ENCODE measurements at regions not wholly inside any gene's neighbourhood (a gene's known extent, or its start where the extent isn't known, plus 50 kb on each side); places are given as distances from the start of the nearest gene placed in this dataset.

DNA sequence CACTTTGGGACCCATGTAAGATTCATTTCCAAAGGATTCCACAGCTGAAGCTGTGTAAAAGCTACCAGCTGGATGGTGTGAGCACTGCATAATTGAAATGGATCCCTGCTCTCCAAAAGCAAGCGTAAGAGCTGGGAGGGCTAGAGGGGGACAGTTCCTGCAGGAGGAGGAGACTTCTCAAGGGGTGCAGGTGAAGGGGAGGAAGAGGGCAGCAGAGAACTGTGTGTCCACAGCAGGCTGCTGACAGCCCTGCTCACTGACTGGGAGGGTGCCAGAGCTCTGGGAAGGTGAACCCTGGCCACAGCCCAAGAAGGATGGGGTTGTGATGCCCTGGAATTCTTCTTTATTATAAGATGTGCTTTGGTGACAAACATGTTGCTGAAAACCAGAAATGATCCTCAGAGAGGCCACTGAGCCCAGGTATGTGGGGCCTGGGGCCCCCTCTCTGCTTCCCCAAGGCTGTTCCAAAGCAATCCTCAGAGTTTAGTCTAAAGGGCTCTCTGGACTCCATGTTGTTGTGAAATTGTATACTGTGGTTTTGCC is 112.8 kb upstream of the SLC25A48 start:
- no peak for DNase-seq

DNA sequence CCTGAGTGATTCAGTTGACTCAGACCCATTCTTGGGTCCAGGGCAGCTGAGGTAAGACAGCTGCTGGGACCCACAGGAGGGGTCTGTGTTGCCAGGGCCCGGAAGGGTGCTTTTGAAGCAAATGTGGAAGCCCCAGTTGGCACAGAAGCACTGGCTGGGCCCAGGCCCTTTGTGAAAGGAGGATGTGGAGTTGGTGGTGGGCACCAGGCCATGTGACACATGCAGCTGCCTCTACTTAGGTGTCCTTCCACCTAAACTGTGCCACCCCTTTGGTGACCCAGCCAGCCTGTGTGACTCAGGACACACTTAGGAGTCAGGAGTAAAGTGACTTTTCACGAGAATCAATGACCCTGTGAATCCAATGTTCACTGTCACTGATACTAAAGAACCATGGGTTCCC is 114.3 kb upstream of the SLC25A48 start:
- DNase-seq, result no peak

DNA sequence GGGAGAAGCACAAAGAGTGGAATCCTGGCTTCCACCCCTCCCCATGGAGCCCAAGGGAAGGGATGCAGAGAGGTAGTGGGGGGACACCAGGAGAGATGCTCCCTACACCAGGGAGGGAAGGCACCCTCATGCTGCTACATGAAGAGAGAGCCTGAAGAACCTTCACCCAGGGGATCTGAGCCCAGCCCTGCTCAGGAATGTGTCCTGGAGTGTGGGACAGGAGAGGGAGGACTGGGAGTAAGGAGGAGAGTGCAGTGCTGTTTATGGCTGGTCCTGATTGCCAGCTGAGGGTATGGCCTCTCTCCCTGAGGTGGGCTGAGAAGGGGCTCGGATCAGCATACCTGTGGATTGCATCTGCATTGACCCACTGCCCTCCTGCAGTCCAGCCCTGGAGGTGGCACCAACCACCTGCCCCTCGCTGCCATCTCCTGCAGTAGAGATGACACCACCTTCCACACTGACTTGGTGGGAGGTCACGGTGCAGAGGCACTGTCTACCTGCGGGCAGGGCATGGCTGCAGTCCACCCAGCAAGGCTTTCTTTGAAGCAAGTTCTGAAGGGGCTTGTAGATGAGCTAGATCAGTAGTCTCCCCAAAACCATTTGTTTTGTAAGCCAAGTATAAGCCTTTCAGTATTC is 114.9 kb upstream of the SLC25A48 start:
- no peak for DNase-seq

DNA sequence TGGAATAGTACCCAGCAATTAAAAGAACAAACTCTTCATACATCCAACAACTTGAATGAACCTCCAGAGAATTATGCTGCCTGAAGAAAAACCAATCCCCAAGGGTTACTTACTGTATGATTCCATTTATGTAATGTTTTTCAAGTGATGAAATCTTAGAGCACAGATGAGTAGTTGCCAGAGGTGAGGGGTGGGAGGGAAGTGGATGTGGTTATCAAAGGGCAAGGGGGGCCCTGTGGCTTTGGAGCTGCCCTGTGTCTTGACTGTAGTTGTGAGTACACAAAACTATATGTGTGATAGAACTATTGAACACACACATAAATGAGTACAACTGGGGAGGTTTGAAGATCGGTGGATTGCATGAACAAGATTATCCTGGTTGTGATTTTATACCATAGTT is 115.8 kb upstream of the SLC25A48 start:
- no peak for DNase-seq

DNA sequence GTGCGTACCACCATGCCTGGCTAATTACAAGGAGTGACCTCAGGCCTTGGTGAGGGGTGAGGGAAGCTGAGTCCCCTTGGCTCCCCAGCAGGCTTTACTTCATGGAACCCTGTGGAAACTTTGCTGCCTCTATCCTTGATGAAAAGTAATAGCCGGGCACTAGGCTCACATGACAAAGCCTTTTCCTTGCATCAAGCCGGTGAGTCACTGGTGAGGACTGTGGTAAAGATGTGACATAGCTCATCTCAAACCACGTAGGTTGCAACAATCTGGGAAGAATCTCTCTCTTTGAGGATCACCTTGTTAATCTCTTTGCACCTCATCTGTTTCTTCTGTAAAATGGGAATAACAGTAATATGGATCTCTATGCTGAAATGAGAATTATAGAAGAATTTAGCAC is 116.3 kb upstream of the SLC25A48 start:
- DNase-seq, result peak; percentile 65

DNA sequence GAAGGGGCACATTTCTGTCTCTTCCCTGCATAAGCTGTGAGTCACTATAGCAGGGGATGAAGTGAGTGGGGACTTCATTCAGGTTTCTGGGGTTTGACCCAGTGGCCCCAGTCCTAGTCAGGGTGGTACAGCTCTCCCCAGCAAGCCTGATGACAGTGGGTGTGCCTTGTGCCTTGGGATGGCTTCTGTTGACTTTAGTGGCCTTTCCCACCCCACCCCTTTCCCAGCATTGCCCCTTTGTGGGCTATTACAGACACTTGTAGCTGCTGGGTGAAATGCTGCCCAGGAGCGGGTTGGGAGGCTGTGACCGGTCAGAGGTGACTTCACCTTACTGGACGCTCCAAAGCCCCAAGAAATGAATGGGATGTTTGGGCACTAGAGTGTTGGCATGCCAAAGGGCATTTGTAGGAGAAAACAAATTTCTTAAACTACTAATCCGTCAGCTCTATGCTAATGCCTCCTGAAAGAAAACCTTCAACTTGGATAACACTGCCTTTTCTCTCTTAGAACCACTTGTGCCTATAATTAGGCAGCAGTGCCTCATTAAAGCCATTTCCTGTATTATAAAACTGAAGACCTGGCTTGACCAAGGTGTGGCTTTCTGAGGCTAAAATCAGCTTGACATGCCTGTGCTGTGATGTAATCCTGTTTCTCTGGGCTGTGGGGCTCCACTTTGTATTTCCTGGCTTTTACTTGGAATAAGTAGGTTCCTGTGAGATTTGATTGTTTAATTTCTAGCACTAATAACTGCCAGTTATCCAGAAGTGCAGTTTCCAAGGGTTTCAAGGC is 119.0 kb upstream of the SLC25A48 start:
- no peak for DNase-seq

DNA sequence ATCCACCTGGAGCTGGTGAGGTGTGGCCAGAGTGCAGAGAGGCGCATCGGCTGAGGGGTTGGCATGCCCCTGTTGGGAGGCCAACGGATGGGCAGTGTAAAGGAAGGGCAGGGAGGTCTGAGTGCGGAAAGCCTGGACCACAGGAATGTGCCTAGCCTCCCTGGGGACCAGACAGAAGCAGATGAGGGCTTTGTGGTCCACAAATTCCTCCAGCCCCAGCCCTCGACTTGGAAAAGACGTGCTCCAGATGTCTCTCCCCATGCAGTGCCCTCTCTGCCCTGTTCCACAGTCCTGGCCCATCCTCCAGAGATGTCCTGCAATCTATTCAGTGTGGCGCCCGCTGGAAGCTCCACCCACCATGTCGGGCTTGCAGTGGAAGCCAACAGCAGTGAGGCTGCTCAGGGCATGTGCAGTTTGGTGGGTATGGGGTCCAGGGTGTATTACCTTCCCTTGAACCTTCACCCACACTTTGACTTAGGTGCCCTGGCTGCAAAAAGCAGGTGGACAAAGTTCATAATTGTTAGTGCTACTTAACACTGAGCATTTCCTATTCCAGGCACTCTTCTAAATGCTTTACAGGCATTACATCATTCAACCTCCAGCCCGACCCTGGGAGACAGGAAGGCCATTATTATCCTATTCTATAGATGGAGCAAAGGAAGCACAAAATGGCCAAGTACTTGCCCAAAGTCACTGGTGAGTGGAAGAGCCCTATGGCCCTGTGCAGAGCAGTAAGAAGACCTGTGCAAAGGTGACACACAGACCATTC is 120.2 kb upstream of the SLC25A48 start:
- DNase-seq, result peak; percentile 89

DNA sequence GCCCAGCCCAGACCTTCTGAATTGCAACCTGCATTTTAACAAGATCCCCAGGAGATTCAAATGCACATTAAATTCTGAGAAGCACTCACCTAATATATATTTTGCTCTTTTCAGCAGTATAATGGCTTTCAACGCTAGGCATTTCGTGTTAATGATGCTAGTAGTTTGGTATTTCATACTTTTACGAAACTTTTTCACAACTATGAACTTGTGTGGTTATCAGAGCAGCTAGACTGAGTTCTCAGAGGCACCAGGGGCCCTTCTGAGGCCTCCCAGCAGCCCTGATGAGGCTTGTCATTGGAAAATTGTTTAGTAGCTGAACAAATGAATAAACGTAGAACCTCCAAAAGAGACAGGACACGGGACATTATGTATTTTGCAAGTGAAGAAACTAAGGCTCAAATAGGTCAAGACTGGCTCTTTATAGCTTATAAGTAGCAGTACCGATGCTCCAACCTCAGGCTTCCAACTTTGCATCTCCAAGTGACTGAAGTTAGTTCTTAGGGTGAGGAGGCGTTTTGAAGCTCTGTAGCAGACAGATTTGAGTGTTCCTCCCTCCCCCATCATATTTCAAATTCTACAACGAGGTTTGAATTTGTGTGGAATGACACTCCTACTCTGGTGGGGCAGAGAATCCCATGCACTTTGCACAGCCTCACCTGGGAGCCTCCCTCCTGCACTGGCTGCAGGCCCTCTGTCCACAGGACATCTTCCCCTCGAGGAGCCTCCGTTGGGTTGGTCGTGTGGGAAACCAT is 121.1 kb upstream of the SLC25A48 start:
- DNase-seq, result no peak

DNA sequence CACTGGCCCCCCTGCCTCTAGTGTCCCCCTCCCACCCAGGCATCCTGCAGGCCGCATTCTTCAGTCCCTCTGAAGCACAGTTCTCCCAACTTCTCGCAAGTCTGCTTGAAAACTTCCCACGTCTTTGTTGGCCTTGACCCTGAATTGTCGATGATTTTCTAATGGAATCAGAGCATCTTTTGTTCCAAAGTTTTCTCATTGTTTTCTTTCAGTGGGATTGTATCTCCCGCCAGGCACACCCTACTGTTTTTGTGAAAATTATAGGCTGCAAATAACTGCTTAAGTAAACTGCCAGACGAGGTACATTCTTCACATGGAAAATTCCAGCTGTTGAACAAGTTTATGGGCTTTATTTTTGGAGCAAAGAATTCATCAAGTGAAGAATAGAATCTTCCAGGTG is 122.6 kb upstream of the SLC25A48 start:
- no peak for DNase-seq

DNA sequence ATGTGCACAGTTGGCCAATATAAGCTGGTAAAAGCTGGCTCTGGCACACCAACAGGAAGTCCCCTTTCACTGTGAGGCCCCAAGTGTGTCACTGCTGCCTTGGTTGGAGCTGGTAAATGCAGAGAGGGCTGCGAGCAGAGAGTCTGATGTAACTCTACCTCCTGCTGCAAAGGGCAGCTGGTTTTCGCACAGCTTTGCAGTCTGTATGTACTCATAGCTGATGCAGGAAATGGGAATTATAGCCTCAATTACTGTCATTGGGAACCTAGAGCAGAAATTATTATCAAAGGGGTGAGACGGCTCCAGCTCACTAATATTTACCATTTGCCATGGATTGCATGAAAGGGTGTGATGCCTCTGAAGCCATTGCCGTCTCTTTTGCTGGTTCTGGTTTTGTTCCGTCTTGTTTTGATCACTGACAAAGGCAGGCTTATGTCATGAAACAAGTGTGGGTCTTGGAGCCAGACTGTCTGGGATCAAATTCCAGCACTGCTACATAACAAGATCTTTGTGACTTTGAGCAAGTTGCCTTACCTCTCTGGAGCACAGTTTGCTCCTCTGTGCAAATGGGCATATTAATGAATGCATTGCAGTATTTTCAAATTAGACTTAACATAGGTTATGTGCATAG is 124.3 kb upstream of the SLC25A48 start:
- no peak for DNase-seq

DNA sequence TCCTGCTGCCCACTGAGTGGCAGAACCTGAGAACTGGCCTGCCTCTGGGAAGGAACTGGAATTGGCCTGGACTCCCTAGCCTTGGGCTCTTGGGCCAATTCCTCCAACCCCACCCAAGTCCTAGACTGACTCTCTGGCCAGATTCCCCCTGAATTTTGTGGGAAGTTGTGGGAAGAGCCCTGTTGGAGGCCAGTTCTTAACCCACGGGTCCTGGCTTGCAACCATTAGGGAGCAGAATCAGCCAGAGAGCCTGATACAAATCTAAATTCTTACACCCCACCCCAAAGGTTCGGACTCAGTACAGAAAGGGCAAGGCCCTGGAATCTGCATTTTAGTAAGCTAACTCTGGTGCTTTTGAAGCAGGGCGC is 125.3 kb upstream of the SLC25A48 start:
- no peak for DNase-seq

DNA sequence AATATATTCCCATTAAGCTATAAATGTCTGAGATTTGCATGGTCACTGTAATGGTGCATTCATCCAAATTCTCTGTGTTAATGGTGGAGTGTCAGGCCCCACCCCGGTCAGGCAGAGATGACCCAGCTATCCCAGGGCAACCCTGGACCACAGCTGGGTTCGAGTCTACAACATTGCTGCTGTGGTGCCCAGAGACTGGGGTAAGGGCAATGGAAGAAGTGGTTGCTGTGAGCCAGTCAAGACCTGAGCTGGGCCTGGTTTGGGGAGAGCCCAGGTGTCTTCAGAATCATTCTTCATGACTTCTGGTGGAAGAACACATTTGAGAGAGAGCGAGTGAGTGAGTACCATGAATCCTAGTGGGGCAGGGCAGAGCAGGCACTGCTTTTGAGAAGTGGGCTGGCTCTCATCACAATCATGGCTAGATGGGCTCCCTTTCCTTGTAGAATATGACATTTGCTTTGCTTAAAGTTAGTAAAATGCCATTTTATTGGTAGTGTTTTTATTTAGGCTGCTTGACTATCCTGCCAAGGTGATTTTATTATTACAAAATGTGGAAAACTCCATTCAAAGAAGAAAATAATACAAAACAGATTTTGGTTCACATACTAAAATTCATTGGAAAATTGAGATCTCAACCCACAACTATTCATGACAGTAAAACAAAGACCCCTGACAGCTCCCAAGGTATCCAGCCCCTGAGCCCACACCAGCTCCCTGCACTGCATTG is 125.8 kb upstream of the SLC25A48 start:
- no peak for DNase-seq

DNA sequence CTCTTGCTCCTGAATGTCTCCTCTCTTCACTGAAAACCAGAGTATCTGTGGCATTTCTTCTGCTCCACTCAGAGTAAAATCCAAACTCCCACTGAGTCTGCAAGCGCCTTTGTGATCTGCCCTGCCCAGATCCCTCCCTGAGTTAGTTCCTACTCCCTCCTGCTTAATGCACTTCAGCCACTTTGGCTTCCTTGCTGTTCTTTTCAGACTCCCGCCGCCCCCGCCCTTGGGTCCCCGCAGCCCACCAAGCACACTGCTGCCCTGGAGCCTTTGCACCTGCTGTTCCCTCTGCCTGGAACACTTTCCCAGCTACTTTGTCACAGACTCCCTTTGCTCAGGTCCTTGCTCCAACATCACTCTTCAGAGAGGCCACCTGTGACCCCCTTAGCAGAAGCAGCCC is 127.2 kb upstream of the SLC25A48 start:
- no peak for DNase-seq

DNA sequence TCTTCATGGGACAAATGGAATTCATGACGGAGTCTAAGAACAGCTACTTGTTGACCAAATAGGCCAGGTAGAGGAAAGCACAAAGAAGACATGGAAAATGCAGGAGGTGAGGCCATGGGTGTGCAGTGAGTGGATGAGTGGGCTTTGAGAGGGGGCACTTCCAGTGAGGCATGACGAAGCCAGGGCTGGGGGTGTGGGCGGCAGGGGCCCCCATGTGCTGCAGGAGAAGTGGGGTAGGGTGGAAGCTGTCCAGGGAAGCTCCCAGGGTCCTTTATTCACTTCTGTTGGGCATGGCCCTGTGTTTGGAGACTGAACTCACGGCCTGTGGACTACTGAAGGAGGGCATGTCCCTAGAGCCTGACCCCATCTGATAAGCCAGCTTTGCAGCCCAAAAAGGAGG is 127.6 kb upstream of the SLC25A48 start:
- DNase-seq, result no peak

DNA sequence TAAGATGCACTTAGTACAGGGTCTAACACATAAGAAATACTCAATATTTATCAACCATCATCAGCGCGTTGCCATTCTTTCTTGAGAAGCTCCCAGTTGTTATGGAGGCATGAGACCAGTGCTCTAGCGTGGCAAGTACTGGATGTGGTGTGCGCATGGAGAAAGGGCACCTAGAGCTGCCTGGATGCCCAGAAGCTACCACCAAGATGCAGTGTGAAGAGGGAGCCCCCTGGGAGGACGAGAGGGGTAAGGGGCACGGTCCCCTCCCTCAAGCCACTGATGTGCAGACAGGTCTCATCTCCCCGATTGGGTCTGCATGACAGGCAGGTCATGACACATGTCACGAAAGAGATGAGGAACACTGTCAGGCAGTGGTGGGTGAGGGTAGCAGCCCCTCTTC is 127.7 kb upstream of the CXCL14 start:
- DNase-seq, result no peak

DNA sequence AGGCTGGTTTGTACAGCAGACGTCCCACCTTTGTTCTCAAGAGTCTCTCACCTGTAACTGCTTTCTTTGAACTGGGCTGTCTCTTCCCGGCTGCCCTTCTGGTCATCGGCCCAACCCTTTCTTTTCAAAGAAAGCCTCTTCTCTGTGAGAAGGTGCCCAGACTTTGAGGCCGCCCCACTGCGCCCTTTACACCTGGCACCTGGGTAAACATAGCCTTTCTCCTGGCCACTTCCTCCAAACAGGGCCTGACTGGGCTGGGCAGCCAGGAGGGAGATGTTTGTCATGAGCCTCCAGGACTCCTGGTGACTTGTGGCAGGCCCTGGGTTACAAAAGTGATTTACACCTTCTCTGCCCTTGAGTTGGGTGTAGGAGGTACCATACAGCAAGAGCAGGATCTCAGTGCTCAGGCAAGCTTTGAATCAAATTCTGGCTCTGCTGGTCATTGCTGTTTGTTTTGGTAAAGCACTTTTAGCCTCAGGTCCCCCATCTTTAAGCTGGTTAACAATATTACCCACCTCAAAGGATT is 127.2 kb upstream of the CXCL14 start:
- no peak for DNase-seq

DNA sequence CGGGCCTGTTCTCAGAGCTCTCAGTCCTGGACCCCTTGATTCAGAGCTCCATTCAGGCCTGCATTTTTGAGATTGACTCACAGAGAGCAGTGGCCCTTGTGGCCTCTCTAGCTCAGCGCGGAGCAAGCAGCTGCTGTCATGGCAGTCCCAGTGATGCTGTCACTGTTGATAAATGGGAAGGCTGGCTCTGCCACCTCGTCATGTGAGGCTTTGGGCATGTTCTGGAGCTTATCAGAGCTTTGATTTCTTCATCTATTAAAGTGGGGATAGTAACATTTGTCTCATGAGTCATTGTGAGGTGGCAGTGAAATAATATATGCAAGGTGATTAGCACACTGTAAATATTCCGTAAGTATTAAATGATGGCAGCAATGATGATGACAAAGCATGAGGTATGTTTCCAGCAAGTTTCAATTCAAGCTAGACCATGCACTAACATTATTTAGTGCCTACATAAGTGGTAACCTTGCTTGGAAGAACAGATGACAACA is 126.4 kb upstream of the CXCL14 start:
- DNase-seq, result no peak

DNA sequence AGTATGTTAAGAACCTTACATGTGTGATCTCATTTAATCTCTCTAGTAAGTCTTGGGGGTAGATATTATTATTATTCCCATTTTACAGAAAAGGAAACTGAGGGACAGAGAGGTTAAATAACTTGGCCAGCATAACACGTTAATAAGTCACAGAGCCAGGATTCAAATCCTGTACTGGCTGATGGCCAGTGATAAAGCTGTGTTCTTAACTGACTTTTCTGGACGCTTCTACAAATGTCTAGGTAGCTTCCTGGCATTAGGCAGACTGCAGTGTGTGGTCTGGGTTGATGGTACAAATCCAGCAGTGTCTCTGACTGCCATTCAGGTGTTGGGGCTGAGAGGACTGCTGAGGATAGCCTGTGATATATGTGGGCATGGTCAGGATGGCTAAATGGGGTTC is 125.8 kb upstream of the CXCL14 start:
- DNase-seq, result no peak

DNA sequence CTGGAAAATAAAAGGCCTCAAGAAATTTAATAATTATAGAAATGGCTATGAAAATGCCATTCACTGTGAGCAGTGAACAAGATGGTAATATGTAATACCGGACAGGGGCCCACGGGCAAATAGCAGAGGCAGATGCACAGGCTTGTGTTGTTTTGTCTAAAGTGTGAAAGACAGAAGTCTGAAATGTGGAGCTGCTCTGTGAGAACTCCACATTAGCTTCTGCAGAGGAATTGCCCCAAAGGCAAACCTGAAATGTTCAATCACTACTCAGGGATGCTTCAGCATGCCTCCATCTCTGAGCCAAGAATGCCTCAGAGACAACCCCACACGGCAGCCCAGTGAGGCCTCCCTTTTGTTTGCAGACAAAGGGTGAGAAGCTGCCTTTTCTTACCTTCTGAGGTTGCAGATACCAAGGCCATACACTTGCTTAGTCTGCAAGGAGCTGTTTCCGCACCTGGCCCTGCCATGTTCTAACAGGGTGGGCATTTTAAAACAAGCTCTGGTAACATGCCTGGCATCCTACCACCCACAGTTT is 124.3 kb upstream of the CXCL14 start:
- DNase-seq, result no peak

DNA sequence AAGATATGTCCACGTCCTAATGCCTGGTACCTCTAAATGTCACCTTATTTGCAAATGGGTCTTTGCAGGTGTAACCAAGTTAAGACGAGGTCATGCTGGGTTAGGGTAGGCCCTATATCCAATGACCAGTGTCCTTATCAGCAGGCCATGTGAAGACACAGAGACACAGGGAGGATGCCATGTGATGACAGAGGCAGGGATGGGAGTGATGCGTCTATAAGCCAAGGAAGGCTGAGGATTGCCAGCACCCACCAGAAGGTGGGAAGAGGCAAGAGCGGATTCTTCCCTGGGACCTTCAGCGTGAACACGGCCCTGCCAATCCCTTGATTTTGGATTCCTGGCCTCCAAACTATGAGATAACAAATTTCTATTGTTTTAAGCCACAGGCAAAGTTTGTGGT is 123.4 kb upstream of the CXCL14 start:
- DNase-seq, result no peak

DNA sequence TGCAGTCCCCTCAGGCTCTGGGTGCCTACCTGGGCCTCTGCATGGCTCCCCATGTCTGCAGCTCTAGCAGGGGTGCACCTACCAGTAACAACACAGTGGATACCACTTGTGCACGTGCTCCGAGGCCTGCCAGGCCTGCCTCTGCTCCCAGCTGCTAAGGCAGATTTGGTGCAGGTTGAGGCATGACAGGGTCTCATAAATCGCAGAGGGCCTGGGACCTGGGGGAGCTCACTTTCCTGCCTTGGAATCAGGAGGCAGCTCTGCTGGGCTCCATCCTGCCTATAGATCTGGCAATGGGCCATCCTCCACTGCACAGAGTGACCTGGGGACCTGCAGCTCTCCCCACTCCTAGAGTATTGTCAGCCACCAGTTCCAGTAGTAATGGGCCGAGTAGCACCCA is 121.9 kb upstream of the CXCL14 start:
- DNase-seq, result no peak
